Endodermal cell (in vitro differentiated cells): ENCODE measurements at regions not wholly inside any gene's neighbourhood (a gene's known extent, or its start where the extent isn't known, plus 50 kb on each side); places are given as distances from the start of the nearest gene placed in this dataset.

Experiments
- DNase-seq: peaks from one replicate; pipeline ENCODE4 v3.0.0-alpha.2; 2017
- H3K27ac ChIP-seq: 2 replicates; pipeline ENCODE4 v1.5.1; 2013; ENCODE audit warnings: mild to moderate bottlenecking, low read depth, low read length, moderate library complexity
- H3K27me3 ChIP-seq: 2 replicates; pipeline ENCODE4 v1.6.1; 2013; ENCODE audit warnings: mild to moderate bottlenecking, low read length, moderate library complexity; ENCODE audit not compliant: insufficient read depth, control insufficient read depth, poor library complexity, severe bottlenecking
- H3K36me3 ChIP-seq: 2 replicates; pipeline ENCODE4 v1.7.0; 2013; ENCODE audit warnings: mild to moderate bottlenecking, low read length, moderate library complexity; ENCODE audit not compliant: control insufficient read depth, insufficient read depth
- H3K4me1 ChIP-seq: one replicate; pipeline ENCODE4 v1.7.0; 2013; ENCODE audit warnings: low read length; ENCODE audit not compliant: control insufficient read depth, insufficient read depth
- H3K4me3 ChIP-seq: 2 replicates; pipeline ENCODE4 v1.5.1; 2013; ENCODE audit warnings: mild to moderate bottlenecking, low read length, moderate library complexity
- H3K9ac ChIP-seq: 2 replicates; pipeline ENCODE4 v1.6.1; 2013; ENCODE audit warnings: mild to moderate bottlenecking, low read length, moderate library complexity; ENCODE audit not compliant: poor library complexity, severe bottlenecking; ENCODE audit errors: extremely low read depth
- H3K9me3 ChIP-seq: 2 replicates; pipeline ENCODE4 v1.6.1; 2013; ENCODE audit warnings: mild to moderate bottlenecking, low read length, moderate library complexity; ENCODE audit not compliant: control insufficient read depth
- H3K27ac Mint-ChIP-seq: 2 replicates; pipeline ENCODE4 v1.8.0; 2020; ENCODE audit warnings: mixed read lengths
- H3K27me3 Mint-ChIP-seq: 2 replicates; pipeline ENCODE4 v1.8.0; 2021; ENCODE audit warnings: mild to moderate bottlenecking, mixed read lengths; ENCODE audit not compliant: insufficient read depth
- H3K36me3 Mint-ChIP-seq: 2 replicates; pipeline ENCODE4 v1.8.0; 2020; ENCODE audit warnings: low read depth, mixed read lengths
- H3K4me1 Mint-ChIP-seq: 2 replicates; pipeline ENCODE4 v1.8.0; 2020; ENCODE audit warnings: mixed read lengths
- H3K4me3 Mint-ChIP-seq: 2 replicates; pipeline ENCODE4 v1.8.0; 2020; ENCODE audit warnings: mild to moderate bottlenecking, moderate library complexity, mixed read lengths
- H3K9me3 Mint-ChIP-seq: 2 replicates; pipeline ENCODE4 v1.8.0; 2020; ENCODE audit warnings: mild to moderate bottlenecking, mixed read lengths
- WGBS, 2 experiments: methylation state at CpG; one replicate each; pipeline versions ENCODE4 v1.1.5 to v1.1.7; 2013; ENCODE audit warnings: missing lambda C conversion rate in 2 of 2, mixed read lengths in 1 of 2; ENCODE audit not compliant: insufficient coverage in 1 of 2, insufficient read length in 1 of 2; 5-methylcytosine and 5-hydroxymethylcytosine counted together
- TF ChIP-seq, protein P1 (sequence below): fragments of 200-600 bp; sonication (generic); conservative IDR thresholded peaks from 2 replicates; pipeline ENCODE4 v1.5.0; 2021; ENCODE audit warnings: antibody characterized with exemption, mild to moderate bottlenecking

DNA sequence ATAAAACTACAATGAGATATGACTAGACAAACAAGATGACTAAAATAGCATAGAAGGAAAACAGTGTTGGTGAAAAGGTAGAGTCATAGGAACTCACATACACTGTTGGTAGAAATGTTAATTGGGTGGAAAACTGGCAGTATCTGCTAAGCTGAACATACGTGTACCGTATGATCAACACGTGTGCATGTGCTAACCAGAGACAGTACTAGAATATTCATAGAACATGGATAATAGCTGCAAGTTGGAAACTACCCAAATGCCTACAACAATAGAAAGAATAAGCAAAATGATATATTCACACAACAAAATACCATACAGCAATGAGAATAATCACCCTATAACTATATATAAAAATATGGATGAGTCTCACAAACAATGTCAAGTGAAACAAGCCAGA, 184.0 kb downstream of the IBTK start:
- H3K9ac ChIP-seq: no peak overlapping the region
- Mint-ChIP-seq H3K27me3 (no peaks in the 10 kb centered on the region), H3K4me3 (no peak overlapping the region), H3K27ac (no peak overlapping the region), H3K36me3 (no peaks in the 10 kb centered on the region), H3K9me3 (no peaks in the 10 kb centered on the region), H3K4me1 (no peaks in the 10 kb centered on the region)
- H3K9me3 ChIP-seq: no peaks in the 10 kb centered on the region
- no peak for DNase-seq
- H3K36me3 ChIP-seq: no peaks in the 10 kb centered on the region
- TF ChIP-seq, protein P1, sequence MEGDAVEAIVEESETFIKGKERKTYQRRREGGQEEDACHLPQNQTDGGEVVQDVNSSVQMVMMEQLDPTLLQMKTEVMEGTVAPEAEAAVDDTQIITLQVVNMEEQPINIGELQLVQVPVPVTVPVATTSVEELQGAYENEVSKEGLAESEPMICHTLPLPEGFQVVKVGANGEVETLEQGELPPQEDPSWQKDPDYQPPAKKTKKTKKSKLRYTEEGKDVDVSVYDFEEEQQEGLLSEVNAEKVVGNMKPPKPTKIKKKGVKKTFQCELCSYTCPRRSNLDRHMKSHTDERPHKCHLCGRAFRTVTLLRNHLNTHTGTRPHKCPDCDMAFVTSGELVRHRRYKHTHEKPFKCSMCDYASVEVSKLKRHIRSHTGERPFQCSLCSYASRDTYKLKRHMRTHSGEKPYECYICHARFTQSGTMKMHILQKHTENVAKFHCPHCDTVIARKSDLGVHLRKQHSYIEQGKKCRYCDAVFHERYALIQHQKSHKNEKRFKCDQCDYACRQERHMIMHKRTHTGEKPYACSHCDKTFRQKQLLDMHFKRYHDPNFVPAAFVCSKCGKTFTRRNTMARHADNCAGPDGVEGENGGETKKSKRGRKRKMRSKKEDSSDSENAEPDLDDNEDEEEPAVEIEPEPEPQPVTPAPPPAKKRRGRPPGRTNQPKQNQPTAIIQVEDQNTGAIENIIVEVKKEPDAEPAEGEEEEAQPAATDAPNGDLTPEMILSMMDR: no peak
- 100% methylated on average over 3 of the region's 3 CpGs; no CpG with 5 or more reads in 1 of the 2 experiments for WGBS, 2 experiments
- H3K4me3 ChIP-seq: no peak overlapping the region
- H3K27me3 ChIP-seq: no peaks in the 10 kb centered on the region
- H3K27ac ChIP-seq: no peak overlapping the region
- no peaks in the 10 kb centered on the region for H3K4me1 ChIP-seq

DNA sequence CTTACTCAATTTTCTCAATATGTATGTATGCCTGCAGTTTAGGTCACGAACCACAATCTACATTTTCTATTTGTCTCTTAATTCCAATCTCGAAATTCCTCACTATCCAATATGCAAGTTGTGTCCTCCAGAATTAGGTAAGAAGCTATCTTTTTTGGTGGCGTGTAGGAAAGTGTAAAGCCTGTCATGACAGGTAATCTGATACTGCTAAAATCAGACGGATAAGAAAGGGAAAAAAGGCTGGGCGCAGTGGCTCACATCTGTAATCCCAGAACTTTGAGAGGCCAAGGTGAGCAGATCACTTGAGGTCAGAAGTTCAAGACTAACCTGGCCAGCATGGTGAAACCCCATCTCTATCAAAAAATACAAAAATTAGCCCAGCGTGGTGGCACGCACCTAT, 185.3 kb downstream of the IBTK start:
- Histone ChIP-seq H3K4me3 (no peak overlapping the region), H3K9ac (no peak overlapping the region), H3K4me1 (no peaks in the 10 kb centered on the region), H3K27ac (no peak overlapping the region), H3K27me3 (no peaks in the 10 kb centered on the region), H3K9me3 (no peaks in the 10 kb centered on the region), H3K36me3 (no peaks in the 10 kb centered on the region)
- 72 to 80% methylated on average over 6 to 7 of the region's 7 CpGs for WGBS, 2 experiments
- Mint-ChIP-seq H3K27ac (no peak overlapping the region), H3K4me3 (no peak overlapping the region), H3K27me3 (no peaks in the 10 kb centered on the region), H3K4me1 (no peaks in the 10 kb centered on the region), H3K9me3 (no peaks in the 10 kb centered on the region), H3K36me3 (no peaks in the 10 kb centered on the region)
- TF ChIP-seq, protein P1: no peak
- DNase-seq: no peak

DNA sequence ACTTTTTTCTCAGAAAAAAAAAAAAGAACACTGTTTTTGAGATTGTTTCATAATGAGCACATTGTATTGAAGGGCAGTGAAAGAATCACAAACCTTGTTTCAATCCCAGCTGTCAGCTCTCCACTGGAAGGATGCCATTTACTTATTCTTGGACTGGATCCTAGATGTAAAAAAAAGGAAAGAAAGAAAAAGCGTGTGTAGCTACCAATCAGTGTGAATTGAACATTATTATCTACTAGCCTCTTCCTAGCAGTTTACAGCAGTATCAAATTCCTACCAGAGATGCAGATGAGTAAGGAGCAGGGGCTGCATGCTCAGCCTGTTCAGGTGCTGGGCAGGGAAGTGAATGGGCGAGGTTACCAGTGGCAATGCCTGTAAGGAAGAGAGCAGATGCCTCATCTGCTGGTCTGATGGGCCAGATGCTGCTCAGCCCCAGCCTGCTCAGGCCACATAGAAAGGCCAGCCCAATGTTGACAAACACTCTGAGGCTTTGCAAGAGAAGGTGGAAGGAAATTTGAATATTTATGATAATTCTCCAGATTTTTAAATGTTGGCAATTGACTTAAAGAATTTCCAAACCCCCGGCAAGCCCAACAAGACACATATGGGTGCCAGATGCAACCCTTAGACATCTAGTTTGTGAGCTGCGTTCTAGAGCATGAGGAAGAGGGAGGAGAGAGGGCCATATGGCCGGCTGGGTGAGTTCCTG, 189.5 kb downstream of the IBTK start:
- DNase-seq: no peak
- 78 to 89% methylated on average over 2 to 4 of the region's 5 CpGs for WGBS, 2 experiments
- no peaks in the 10 kb centered on the region for H3K27me3 Mint-ChIP-seq
- TF ChIP-seq, protein P1: no peak
- Histone ChIP-seq H3K4me1 (no peaks in the 10 kb centered on the region), H3K27me3 (no peaks in the 10 kb centered on the region), H3K36me3 (no peaks in the 10 kb centered on the region), H3K9ac (no peak overlapping the region), H3K27ac (no peak overlapping the region), H3K9me3 (no peaks in the 10 kb centered on the region), H3K4me3 (no peak overlapping the region)
- H3K4me1 Mint-ChIP-seq: no peaks in the 10 kb centered on the region
- no peak overlapping the region for H3K4me3 Mint-ChIP-seq
- peaks cover 2% of the 10 kb centered on the region for H3K9me3 Mint-ChIP-seq
- no peak overlapping the region for H3K27ac Mint-ChIP-seq
- H3K36me3 Mint-ChIP-seq: no peaks in the 10 kb centered on the region
